ENCODE measurements at regions not wholly inside any gene's neighbourhood (a gene's known extent, or its start where the extent isn't known, plus 50 kb on each side); places are given as distances from the start of the nearest gene placed in this dataset.
A peak's percentile ranks its signal among the peaks of the same experiment; 100 is the strongest.
"Not testable (repeated sequence)": the region's sequence is repeated elsewhere in the genome, so short reads cannot be mapped to it uniquely, and the experiment has no call there.

- no peak for DNase-seq
Observed at GRCh38 chr10:80952436-80952835, 414.7 kb downstream of the SH2D4B start.

- no peak for DNase-seq
Observed at GRCh38 chr10:80957161-80957560, 419.5 kb downstream of the SH2D4B start.

DNA sequence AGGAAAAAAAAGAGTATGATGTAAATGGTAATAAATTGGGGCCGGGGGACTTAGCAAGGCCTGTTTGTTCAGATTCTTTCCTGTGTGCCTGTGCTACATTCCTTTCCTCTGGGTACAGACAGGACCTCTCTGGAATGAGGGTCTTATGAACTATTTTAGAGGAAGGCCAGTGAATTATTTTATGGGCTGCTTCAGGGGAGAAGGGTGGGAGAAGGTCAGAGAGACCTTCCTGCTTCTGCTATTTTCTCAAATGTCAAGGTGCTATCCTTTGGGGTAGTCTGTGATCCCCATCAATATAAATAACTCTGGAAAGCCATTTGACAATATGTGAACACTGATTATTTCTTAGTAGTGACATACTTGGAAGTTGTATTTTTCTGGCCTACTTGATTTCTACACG is 426.5 kb downstream of the SH2D4B start:
- DNase-seq, result no peak

DNA sequence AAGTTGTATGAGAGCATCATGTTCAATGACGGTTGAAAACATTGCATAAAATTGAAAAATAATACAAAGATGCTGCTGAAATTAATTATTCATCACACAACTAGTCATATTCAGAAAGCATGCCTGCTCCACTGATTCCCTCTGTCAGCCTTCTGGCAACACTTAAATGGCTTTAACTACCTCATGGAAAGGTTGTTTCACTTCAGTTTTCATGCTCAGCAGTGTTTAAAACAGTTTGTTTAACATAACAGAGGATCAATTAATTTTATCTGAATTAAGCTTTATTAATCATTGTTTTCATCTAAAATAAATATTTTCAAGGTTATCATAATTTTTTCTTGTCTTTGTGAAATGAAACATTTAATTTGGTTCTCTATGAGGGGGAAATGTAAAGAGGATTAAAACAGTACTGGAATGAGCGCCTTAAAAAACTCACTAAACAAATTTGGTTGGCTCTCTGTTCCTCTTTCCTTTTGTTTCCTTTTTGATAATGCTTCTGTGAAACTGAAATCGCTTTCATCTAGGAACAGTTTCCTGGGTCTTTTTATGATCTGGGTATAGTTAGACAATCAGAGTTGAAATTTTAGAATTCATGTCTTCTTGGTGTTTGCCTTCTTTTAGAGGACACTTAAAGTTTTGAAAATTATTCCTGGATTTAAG is 427.4 kb downstream of the SH2D4B start:
- no peak for DNase-seq

DNA sequence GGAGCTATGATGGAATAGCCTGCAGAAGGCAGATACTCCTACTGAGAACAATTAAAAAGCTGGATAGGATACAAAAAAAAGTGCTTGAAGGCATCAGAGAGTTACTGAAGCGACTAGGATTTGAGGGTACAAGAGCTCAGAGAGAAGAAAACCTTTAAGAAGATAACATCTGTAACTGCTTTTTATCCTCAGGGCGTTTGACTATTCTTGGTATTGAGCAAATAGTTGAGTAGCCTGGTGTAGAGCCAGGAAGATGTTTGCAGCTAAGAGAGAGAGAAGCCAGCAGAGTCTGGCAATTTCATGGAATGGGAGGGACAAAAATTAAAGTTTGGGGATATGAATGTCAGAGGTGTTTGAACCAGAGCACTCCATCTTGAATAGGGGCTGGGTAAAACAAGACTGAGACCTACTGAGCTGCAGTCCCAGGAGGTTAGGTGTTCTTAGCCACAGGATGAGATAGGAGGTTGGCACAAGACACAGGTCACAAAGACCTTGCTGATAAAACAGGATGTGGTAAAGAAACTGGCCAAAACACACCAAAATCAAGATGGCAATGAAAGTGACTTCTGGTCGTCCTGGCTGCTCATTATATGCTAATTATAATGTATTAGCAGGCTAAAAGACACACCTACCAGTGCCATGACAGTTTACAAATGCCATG is 428.8 kb downstream of the SH2D4B start:
- no peak for DNase-seq

DNA sequence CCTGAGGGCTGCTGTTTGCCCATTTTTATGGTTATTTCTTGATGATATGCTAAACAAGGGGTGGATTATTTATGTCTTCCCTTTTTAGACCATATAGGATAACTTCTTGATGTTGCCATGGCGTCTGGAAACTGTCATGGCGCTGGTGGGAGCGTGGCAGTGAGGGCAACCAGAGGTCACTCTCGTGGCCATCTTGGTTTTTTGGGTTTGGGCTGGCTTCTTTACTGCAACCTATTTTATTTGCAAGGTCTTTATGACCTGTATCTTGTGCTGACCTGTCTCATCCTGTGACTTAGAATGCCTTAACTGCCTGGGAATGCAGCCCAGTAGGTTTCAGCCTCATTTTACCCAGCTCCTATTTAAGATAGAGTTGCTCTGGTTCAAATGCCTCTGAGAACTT is 429.7 kb downstream of the SH2D4B start:
- not testable (repeated sequence) for DNase-seq

GRCh38 chr10:80968903-80969302 is 431.2 kb downstream of the SH2D4B start:
- DNase-seq, result no peak

GRCh38 chr10:80971461-80971860 is 433.8 kb downstream of the SH2D4B start:
- no peak for DNase-seq

GRCh38 chr10:80976658-80977057 is 439.0 kb downstream of the SH2D4B start:
- no peak for DNase-seq

DNA sequence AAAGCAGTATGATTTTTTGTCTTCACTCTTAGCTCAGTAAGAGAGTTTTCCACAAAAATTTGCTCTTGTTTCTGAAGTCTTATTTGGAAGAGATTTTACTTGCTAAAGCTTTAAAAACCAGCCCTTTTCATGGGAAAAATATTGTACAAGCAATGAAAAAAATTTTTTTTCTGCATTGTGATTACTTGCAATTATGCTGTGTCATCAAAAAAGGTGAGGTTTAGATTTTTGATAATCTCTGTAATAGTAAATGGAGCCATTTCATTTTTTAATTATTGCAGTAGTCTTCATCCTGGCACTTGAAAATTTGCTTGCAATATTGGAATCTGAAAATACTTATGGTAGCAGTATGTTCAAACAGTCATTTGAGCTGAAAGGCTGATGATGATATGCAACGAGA is 447.4 kb downstream of the SH2D4B start:
- no peak for DNase-seq

GRCh38 chr10:80986596-80986995 is 448.9 kb downstream of the SH2D4B start:
- no peak for DNase-seq

- DNase-seq, result no peak
Observed at GRCh38 chr10:80988755-80989154, 451.1 kb downstream of the SH2D4B start.

GRCh38 chr10:80996615-80997193 is 459.0 kb downstream of the SH2D4B start:
- DNase-seq, result no peak

DNA sequence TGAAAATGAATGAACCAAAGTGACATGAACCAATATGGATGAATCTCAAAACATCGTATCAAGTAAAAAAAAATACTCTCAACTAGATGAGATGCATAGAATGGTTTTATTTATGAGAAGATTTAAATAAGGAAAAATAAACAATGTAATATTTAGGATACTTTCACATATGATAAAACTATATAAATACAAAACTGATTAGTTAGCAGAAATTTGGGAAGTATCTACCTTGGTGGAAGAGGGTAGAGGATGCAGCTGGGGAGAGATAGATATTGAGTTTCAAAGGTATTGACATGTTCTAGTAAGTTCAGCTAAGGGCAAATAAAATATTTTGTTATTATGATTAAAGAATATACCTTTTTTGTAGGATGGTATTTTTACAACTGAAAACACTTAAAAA is 463.1 kb downstream of the SH2D4B start:
- DNase-seq, result no peak

GRCh38 chr10:81002382-81002781 is 464.7 kb downstream of the SH2D4B start:
- no peak for DNase-seq

- DNase-seq, result no peak
Observed at GRCh38 chr10:81007872-81008271, 470.2 kb downstream of the SH2D4B start.

GRCh38 chr10:81008726-81009125 is 471.0 kb downstream of the SH2D4B start:
- DNase-seq, result no peak

DNA sequence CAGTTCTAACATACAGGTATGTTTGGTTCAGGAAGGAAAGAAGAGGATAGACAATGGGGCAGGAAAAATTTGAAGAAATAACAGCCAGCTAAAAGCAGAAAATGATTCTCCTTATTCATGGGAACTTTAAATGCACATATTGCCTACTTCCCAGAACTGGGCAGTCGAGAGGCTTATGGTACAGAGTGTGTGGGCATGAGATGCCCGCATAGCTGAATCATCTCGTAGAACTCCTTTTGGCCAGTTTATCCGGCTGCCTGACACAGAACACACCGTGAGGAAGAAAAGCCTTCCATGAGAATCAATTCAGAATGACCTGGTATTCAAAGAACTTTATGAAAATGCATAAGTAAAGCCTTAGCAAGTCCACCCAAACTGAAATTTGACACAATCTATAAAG is 471.6 kb downstream of the SH2D4B start:
- DNase-seq, result no peak

GRCh38 chr10:81013771-81014170 is 476.1 kb downstream of the SH2D4B start:
- no peak for DNase-seq

DNA sequence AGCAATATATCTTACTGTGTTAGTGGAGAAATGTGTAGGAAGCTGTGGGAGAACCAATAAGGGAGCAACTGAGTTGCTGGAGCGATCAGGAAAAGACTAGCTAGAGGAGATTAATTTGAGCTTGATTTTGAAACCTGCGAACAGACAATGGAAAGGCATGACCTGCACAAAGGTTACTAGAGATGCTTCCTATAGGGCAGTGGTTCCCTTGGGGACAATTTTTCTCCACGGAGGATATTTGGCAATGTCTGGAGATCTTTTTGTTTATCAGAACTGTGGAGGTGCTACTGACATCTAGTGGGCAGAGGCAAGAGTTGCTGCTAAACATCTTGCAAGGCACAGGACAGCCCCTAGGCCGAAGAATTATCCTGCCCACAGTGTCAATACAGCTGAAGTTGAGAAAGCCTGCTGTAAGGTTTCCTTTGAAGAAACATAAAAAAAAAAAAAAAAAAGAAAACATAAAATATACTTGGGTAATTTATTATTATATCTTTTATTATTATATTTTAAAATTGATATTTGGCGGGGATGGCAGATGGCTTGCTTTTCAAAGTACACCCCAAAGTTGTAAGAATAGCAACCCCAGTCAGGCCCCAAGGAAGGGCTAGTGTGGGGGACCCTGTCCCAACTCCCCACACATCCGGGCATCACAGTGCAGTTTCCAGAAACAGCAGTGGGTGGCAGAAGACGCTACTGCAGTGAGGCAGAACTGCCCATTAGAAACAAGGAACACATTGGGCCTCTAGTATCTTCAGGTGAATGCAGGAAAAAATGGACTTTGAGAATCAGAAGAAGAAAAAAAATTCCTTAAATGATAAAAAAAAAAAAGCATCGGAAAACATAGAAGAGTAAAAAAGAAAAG is 481.6 kb downstream of the SH2D4B start:
- DNase-seq, result peak in 1 of 5 experiments; percentile 46

- DNase-seq, result no peak
Observed at GRCh38 chr10:81021428-81022129, 483.9 kb downstream of the SH2D4B start.

DNA sequence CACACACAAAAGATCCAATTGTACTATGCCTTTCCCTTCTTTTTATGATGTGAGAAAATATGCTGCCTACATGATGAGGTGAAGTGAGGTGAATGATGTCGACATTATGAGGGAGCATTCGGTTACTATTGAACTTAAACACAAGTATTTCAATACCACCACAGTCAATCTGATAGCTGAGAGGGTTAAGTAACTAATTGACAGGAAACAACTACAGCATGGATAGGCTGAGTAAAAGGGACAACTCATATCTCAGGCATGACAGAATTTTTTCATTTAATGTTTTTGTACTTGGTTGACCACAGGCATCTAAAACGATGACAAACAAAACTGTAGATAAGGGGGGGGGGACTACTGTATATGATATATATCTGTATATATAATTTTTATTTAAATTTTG is 488.9 kb downstream of the SH2D4B start:
- no peak for DNase-seq

GRCh38 chr10:81027223-81027622 is 489.5 kb downstream of the SH2D4B start:
- no peak for DNase-seq

All from T-helper 2 cell (primary cell).